ENCODE measurements at regions not wholly inside any gene's neighbourhood (a gene's known extent, or its start where the extent isn't known, plus 50 kb on each side); places are given as distances from the start of the nearest gene placed in this dataset.
"Not testable (repeated sequence)": the region's sequence is repeated elsewhere in the genome, so short reads cannot be mapped to it uniquely, and the experiment has no call there.

- no peak for DNase-seq
Observed at GRCh38 chr6:125354649-125355048, 52.9 kb upstream of the HDDC2 start.

- no peak for DNase-seq
Observed at GRCh38 chr6:125356884-125357283, 55.1 kb upstream of the HDDC2 start.

- DNase-seq, result no peak
Observed at GRCh38 chr6:125357515-125358256, 55.9 kb upstream of the HDDC2 start.

DNA sequence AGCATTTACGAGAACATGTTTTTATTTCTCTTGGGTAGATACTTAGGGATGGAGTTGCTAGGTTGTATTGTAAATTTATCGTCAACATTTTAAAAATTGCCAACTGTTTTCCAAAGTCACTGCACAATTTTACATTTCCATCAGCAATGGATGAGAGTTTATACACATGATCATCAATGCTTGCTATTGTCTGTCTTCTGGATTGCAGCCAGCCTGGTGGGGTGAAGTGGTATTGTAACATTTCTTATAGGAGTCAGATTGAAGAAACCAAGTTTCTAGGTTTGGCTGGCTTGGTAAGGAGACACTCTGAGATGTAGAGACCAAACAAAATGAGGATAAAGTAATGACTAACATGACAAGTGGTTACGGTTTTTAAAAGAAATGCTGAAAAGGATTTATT, 57.1 kb upstream of the HDDC2 start:
- DNase-seq, result no peak

DNA sequence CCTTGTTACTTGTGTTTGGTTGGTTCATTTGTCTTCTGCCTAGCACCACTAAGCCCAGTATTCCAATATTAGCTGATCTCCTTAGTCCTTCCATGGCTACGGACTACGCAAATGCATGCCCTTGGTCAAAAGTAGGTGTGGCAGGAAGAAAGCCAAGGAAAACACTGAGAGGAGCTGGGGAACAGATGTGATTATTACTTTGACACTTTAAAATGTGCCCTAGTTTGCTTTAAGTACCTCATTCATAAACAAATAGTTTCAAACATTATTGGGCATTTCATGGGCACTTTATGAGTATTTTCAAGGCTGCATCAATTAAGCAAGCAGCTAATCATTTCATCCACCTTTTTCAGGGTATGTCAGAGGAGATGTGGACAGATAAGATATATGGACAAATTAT, 60.1 kb upstream of the HDDC2 start:
- no peak for DNase-seq

DNA sequence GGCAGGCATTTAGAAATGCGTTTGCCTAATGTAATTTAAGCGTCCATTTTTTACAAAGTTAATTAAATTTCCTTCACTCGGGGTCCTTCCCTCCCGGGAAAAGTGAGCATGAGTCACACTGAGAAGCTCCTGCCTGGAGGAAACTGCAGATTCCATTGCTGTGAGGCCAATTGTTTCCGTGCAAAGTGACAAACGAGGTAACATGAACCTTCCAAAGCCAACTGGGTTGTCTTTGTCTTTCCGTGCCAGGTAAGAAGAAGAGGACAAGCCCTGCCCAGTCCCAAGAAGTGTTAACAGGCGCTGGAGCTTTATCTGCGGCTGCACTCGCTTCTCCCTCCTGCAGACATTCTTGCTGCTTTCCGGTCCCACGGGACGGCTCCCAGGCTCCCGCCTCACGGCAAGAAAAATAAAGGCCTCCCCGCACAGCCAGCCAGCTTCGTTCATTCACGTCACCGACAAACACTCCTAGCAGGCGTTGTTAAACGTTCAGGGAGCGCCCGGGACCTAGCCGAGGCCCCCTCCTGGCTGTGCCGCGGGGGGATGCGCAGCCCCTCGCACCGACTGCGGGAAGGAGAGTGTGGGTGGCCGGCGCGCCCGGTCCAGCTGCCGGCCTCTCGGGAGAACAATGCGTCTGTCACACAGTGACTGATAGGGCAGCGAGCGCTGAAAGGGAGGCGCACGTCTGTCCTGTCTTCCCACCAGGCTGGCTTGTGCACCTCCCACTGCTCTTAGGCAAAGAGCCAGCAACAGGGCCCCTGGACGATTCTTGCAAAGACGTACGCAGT, 61.5 kb upstream of the HDDC2 start:
- DNase-seq, result no peak

DNA sequence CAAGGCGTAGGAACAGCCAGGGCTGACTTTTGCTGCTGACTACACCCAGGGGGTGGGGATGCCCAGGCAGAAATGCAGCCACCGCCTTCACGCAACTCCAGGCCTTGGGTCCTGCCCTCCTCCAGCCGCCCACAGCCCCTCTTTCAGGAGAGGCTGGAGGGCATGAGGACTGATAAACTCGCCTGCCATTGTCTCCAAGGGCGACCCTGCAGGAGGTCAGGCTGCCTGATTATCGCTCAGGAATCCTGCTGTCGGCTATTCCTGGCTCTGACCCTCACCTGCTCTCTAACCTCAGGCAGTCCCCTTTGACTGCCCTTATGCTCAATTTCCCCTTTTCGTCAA, 62.0 kb upstream of the HDDC2 start:
- no peak for DNase-seq

- no peak for DNase-seq
Observed at GRCh38 chr6:125365230-125365629, 63.5 kb upstream of the HDDC2 start.

- DNase-seq, result no peak
Observed at GRCh38 chr6:125367036-125367782, 65.4 kb upstream of the HDDC2 start.

- no peak for DNase-seq
Observed at GRCh38 chr6:125370343-125370742, 68.6 kb upstream of the HDDC2 start.

DNA sequence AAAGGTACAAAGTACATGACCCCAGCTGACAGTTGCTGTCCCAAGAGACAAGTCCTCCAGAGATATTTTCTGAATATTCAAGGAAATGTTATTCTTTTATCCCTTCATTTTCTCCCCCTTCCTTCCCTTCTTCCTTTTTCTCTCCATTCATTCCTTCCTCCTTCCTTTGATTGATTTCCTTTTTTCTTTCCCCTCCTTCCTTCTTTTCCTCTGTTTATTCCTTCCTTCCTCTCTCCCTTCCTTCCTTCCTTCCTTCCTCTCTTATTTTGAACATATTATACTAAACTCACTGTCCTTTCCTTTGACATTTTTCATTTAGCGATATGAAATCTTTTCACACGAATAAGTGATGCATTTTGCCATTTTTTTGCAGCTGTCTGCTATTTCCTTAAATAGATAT, 73.2 kb upstream of the HDDC2 start:
- DNase-seq, result no peak

DNA sequence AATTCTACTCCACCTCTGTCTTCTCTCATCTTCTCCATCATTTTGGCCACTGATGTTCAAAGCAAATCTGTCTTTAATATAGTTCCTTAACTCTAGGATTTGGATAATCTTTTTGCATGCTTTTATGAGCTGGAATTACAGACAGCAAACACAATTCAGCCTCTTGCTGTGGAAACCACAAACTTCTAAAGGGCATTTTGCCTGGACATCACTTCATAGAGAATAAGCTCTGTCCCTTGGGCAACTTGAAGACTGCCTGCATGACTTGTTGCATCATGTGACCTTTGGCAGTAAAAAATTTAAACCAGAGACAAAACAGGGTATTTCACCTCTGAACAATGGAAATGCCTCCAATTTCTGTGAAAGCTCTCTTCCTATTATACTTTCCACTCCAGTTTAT, 74.1 kb upstream of the HDDC2 start:
- DNase-seq, result no peak

GRCh38 chr6:125377621-125378020, 75.9 kb upstream of the HDDC2 start:
- DNase-seq, result no peak

GRCh38 chr6:125379174-125379573, 77.4 kb upstream of the HDDC2 start:
- DNase-seq, result no peak

GRCh38 chr6:125380474-125380873, 78.7 kb upstream of the HDDC2 start:
- no peak for DNase-seq

GRCh38 chr6:125386337-125386736, 84.6 kb upstream of the HDDC2 start:
- not testable (repeated sequence) for DNase-seq

GRCh38 chr6:125392682-125393081, 90.9 kb upstream of the HDDC2 start:
- DNase-seq, result no peak

- no peak for DNase-seq
Observed at GRCh38 chr6:125393449-125393858, 91.7 kb upstream of the HDDC2 start.

- DNase-seq, result no peak
Observed at GRCh38 chr6:125406741-125407140, 105.0 kb upstream of the HDDC2 start.

DNA sequence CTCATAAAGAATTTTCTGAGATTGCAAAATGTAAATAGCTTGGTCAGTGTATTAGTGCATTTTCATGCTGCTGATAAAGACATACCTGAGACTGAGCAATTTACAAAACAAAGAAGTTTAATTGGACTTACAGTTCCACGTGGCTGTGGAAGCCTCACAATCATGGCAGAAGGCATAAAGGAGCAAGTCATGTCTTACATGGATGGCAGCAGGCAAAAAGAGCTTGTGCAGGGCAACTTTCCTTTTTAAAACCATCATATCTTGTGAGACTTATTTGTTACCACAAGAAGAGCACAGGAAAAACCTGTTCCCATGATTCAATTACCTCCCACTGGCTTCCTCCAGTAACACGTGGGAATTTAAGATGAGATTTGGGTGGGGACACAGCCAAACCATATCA, 112.7 kb upstream of the HDDC2 start:
- no peak for DNase-seq

GRCh38 chr6:125415913-125416312, 114.1 kb upstream of the HDDC2 start:
- DNase-seq, result no peak

GRCh38 chr6:125421836-125422235, 120.1 kb upstream of the HDDC2 start:
- DNase-seq, result no peak

- no peak for DNase-seq
Observed at GRCh38 chr6:125423047-125423446, 121.3 kb upstream of the HDDC2 start.

GRCh38 chr6:125431971-125432370, 130.2 kb upstream of the HDDC2 start:
- DNase-seq, result no peak
